CD4-positive, alpha-beta T cell treated with Interleukin-2 at 100 ng/mL for 4 hours (primary cell): ENCODE measurements at regions not wholly inside any gene's neighbourhood (a gene's known extent, or its start where the extent isn't known, plus 50 kb on each side); places are given as distances from the start of the nearest gene placed in this dataset.

Experiments used
- DNase-seq: peaks from one replicate; pipeline ENCODE4 v3.0.0-alpha.2; 2020; ENCODE audit warnings: low spot score

DNA sequence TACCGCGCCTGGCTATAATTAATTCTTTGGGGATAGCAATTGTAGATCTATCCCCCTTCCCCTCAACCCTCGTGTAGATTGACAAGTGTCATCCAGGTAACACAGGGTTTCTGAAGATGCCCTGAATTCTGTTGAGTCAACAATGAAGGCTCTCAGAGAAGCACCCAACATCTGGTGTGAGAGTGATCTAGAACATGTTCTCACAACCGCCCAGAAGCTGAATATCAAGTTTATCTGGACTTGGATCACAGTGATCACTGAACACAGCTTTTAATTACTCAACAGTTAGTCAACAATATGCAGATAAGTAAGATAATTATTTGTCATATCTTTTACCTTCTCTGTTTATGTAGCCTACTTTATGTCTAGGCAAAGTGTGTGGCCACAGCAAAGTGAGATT is 204.2 kb upstream of the RGMB start:
- DNase-seq: no peak

DNA sequence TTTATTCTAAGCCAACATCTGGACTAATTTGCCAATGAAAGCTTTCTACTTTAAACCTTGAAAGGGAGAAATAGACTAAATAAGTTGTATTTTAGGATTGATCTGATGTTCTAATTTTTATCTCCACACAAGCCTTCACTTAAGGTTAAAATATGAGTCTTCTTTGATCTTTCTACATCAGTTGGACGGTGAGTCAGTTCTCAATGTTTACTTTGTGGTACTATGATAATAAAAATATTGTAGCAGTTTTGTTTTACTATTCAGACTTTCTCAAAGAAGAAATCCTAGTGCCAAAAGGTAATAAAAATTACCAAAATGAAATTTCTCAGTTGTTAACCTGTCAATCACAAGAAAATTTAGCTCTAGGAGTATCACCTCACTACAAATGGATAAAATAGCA is 203.5 kb upstream of the RGMB start:
- DNase-seq: no peak

GRCh38 chr5:98570661-98571191 is 202.7 kb upstream of the RGMB start:
- DNase-seq: no peak

- DNase-seq: no peak
These were observed 199.6 kb upstream of the RGMB start for GRCh38 chr5:98573834-98574320.

- no peak for DNase-seq
These were observed 197.2 kb upstream of the RGMB start for GRCh38 chr5:98576275-98576674.

DNA sequence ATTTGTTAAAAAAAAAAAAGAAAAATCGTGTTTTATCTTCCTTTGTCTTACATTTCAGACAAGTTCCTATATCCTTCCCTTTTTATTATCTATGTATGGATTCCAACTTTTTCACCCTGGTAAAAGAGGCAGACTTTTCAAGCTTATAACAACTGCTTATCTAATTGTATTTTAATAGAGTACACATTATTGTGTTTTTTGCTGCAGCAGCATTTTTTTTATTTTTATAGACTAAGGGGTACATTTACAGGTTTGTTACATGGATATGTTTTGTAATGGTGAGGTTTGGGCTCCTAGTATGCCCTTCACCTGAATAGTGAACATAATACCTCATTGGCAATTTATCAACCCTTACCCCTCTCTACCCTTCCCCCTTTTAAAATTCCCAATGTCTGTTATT is 195.0 kb upstream of the RGMB start:
- no peak for DNase-seq

DNA sequence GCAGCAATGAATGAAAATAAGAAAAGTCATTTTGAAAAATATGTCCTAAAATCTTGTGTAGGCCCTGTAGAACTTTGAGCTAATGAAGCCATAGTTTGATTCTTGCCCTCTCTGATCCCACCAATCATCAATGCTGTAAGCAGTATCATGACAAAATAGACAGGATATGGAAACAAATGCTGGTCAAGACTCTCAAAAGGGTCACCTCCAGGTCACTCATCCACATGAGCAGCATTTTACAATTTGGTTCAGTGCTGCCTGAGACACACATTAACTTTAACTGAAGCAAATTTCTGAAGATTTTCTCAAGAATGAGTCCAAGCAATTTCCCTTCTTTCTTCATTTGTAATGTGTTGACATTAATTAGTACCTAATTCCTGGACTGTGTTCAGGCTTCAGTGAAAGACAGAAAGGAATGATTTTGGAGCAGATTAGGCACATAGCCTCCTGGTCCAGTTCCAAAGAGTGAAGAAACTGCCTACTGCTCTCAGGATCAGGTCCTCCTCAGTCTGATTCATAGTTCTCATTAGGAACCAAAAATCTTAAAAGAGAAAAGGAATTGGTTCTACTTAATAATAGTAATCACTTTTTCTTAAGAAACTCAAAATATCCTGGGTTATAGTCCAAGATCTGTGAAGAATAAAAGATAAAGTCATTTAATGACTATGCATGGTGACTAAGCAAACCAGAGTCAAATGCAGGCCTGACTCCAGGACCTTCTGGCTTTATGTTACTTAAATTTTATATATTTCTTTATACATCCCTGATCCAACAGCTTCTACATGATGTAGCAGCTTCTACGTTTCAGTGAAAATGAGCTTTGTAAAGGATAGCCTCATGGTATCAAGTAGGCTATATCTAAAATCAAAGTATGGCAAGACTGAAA is 192.1 kb upstream of the RGMB start:
- DNase-seq: no peak

DNA sequence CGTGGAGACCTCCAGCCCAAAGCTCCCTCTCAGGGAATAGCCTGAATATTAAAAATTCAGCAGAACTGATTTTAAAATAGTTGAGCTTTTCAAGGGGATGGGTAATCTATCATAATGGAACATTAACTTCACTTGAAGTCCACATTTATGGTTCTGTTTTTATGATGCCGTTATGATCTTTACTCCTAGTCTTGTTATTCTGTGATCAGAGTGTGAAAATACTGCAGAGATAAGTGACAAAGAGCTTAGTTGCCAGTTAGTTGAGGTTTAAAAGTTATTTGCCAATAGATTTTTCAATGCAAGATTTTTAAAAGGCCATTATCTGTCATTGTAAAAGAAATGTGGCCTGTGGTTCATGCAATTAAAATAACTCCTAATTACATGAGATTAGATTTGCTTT is 189.9 kb upstream of the RGMB start:
- DNase-seq: no peak

GRCh38 chr5:98585661-98586310 is 187.7 kb upstream of the RGMB start:
- DNase-seq: no peak

DNA sequence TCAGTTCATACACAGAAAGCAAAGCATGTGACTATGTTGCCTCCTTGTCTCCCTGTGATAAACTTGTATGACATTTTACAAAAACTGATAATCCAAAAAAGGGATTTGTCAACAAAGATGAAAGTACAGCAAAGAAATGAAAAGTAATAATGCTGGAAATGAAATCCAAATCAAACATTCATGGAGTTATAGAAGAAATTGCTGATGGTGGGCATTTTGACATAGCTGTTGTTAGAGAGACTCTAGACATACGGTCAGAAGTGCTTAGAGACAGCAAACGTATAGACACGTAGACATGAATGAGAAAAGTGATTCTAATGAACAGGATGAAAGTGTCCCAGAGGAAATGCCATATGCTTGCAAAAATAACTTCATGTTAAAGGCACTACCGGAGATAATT is 186.9 kb upstream of the RGMB start:
- DNase-seq: no peak

GRCh38 chr5:98587166-98587565 is 186.3 kb upstream of the RGMB start:
- DNase-seq: no peak

- DNase-seq: no peak
These were observed 185.2 kb upstream of the RGMB start for GRCh38 chr5:98588215-98588614.

GRCh38 chr5:98593418-98593817 is 180.0 kb upstream of the RGMB start:
- no peak for DNase-seq

GRCh38 chr5:98594098-98594497 is 179.4 kb upstream of the RGMB start:
- no peak for DNase-seq

- DNase-seq: no peak
These were observed 174.4 kb upstream of the RGMB start for GRCh38 chr5:98599016-98599415.

DNA sequence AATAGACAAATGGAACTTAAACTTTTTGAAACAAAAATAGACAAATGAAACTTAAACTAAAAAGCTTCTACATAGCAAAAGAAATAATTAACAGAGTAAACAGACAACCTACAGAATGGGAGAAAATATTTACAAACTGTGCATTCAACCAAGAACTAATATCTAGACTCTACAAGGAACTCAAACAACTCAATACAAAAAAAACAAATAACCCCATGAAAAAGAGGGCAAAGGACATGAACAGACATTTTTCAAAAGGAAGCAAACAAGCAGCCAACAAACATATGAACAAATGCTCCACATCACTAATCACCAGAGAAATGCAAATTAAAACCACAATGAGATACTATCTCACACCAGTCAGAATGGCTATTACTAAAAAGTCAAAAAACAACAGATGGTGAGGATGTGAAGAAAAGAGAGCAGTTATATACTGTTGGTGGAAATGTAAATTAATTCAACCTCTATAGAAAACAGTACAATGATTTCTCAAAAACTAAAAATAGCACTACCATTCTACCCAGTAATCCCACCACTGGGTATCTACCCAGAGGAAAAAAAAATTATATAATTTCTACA is 170.8 kb upstream of the RGMB start:
- no peak for DNase-seq

DNA sequence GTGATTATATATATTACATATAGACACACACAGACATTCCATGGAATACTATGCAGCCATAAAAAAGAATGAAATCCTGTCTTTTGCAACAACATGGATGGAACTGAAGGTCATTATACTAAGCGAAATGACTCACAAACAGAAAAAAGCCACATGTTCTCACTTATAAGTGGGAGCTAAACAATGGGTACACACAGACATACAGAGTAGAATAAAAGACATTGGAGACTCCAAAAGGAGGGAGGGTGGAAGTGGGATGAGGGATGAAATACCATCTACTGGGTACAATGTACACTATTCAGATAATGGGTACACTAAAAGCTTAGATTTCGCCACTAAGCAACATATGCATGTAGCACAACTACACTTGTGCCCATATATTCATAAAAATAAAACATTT is 170.0 kb upstream of the RGMB start:
- no peak for DNase-seq

GRCh38 chr5:98604301-98604700 is 169.2 kb upstream of the RGMB start:
- DNase-seq: no peak

GRCh38 chr5:98604721-98605425 is 168.6 kb upstream of the RGMB start:
- DNase-seq: no peak

- no peak for DNase-seq
These were observed 168.0 kb upstream of the RGMB start for GRCh38 chr5:98605426-98605825.

DNA sequence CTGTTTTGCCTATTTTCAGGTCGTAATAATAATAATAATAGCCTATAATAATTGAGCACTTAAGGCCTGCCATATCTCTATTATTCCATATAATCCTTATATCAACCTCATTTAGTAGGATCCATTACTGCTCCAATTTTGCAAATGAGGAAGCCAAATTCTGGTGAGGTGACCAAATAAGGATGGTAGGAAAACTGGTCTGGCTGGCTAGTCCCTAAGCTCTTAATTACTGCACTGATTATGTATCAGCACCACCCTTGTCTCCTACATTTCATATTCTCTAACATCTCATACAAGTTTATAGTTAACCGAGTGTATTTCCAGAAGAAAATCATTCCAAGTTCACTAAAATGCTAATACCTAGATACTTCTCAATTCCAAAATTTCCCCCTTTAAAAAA is 166.5 kb upstream of the RGMB start:
- DNase-seq: no peak

DNA sequence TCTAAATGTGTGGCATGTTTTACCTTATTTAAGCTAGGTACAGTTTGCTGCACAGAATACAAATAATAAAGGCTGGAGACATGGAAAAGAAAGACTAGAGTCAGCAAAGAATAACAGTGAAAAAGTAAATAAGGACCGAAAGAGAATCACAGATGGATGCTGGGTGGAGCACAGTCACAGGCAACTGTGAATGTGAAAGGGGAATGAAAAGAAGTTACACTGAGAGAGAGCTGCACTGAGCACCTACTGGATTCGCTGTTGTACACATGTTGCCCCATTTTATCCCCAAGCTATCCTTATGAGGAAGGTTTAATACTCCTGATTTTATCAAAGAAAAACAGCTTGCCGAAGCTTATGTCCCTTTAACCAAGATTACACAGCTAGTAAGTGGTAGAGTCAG is 165.4 kb upstream of the RGMB start:
- no peak for DNase-seq
